ENCODE measurements at regions not wholly inside any gene's neighbourhood (a gene's known extent, or its start where the extent isn't known, plus 50 kb on each side); places are given as distances from the start of the nearest gene placed in this dataset.

- H3K27ac ChIP-seq (ENCODE audit: low read length) = no peak overlapping the region
- H3K36me3 ChIP-seq (ENCODE audit: control insufficient read depth, insufficient read depth, low read length) = no peaks in the 10 kb centered on the region
- no CpG with 5 or more reads among the region's 2 CpGs for WGBS (ENCODE audit: insufficient coverage, insufficient read length)
- no peaks in the 10 kb centered on the region for H3K27me3 ChIP-seq (ENCODE audit: control insufficient read depth, insufficient read depth, low read length)
- no peak for DNase-seq (ENCODE audit: low read depth, low spot score)
- H3K4me1 ChIP-seq (ENCODE audit: control insufficient read depth, insufficient read depth, low read length) = no peaks in the 10 kb centered on the region
- no peak overlapping the region for H3K4me3 ChIP-seq (ENCODE audit: low read length)
- H3K9me3 ChIP-seq (ENCODE audit: control insufficient read depth, insufficient read depth, low read length) = no peaks in the 10 kb centered on the region
Observed at GRCh38 chr1:157286096-157286495, 147.9 kb upstream of the ETV3 start.

GRCh38 chr1:157284451-157284850 is 146.3 kb upstream of the ETV3 start:
- Histone ChIP-seq H3K27me3 (ENCODE audit: control insufficient read depth, insufficient read depth, low read length) (no peaks in the 10 kb centered on the region), H3K4me1 (ENCODE audit: control insufficient read depth, insufficient read depth, low read length) (no peaks in the 10 kb centered on the region), H3K36me3 (ENCODE audit: control insufficient read depth, insufficient read depth, low read length) (no peaks in the 10 kb centered on the region), H3K9me3 (ENCODE audit: control insufficient read depth, insufficient read depth, low read length) (no peaks in the 10 kb centered on the region), H3K27ac (ENCODE audit: low read length) (no peak overlapping the region), H3K4me3 (ENCODE audit: low read length) (no peak overlapping the region)
- DNase-seq (ENCODE audit: low read depth, low spot score) = no peak
- no CpG with 5 or more reads among the region's 1 CpG for WGBS (ENCODE audit: insufficient coverage, insufficient read length)

GRCh38 chr1:157279802-157280140 is 141.6 kb upstream of the ETV3 start:
- WGBS (ENCODE audit: insufficient coverage, insufficient read length) = no CpG with 5 or more reads among the region's 3 CpGs
- no peak overlapping the region for H3K27ac ChIP-seq (ENCODE audit: low read length)
- no peak for DNase-seq (ENCODE audit: low read depth, low spot score)
- no peak overlapping the region for H3K4me3 ChIP-seq (ENCODE audit: low read length)
- no peaks in the 10 kb centered on the region; the same call in 1 of the 2 replicates for H3K27me3 ChIP-seq (ENCODE audit: control insufficient read depth, insufficient read depth, low read length)
- H3K9me3 ChIP-seq (ENCODE audit: control insufficient read depth, insufficient read depth, low read length) = no peaks in the 10 kb centered on the region
- peaks cover under 1% of the 10 kb centered on the region; the same call in 1 of the 2 replicates for H3K4me1 ChIP-seq (ENCODE audit: control insufficient read depth, insufficient read depth, low read length)
- no peaks in the 10 kb centered on the region for H3K36me3 ChIP-seq (ENCODE audit: control insufficient read depth, insufficient read depth, low read length)

- WGBS (ENCODE audit: insufficient coverage, insufficient read length) = no CpG with 5 or more reads among the region's 23 CpGs
- Histone ChIP-seq H3K27ac (ENCODE audit: low read length) (no peak overlapping the region), H3K4me1 (ENCODE audit: control insufficient read depth, insufficient read depth, low read length) (peaks cover 2% of the 10 kb centered on the region; the same call in 1 of the 2 replicates), H3K36me3 (ENCODE audit: control insufficient read depth, insufficient read depth, low read length) (no peaks in the 10 kb centered on the region), H3K27me3 (ENCODE audit: control insufficient read depth, insufficient read depth, low read length) (no peaks in the 10 kb centered on the region; the same call in 1 of the 2 replicates), H3K9me3 (ENCODE audit: control insufficient read depth, insufficient read depth, low read length) (no peaks in the 10 kb centered on the region), H3K4me3 (ENCODE audit: low read length) (no peak overlapping the region)
- DNase-seq (ENCODE audit: low read depth, low spot score) = no peak
Observed at GRCh38 chr1:157279138-157279801, 141.1 kb upstream of the ETV3 start.

- no CpG with 5 or more reads among the region's 28 CpGs for WGBS (ENCODE audit: insufficient coverage, insufficient read length)
- H3K9me3 ChIP-seq (ENCODE audit: control insufficient read depth, insufficient read depth, low read length) = no peaks in the 10 kb centered on the region
- H3K4me1 ChIP-seq (ENCODE audit: control insufficient read depth, insufficient read depth, low read length) = peaks cover 4% of the 10 kb centered on the region; the same call in 1 of the 2 replicates
- H3K27me3 ChIP-seq (ENCODE audit: control insufficient read depth, insufficient read depth, low read length) = no peaks in the 10 kb centered on the region; the same call in 1 of the 2 replicates
- no peaks in the 10 kb centered on the region for H3K36me3 ChIP-seq (ENCODE audit: control insufficient read depth, insufficient read depth, low read length)
- no peak overlapping the region for H3K27ac ChIP-seq (ENCODE audit: low read length)
- no peak overlapping the region for H3K4me3 ChIP-seq (ENCODE audit: low read length)
- no peak for DNase-seq (ENCODE audit: low read depth, low spot score)
Observed at GRCh38 chr1:157278383-157279137, 140.4 kb upstream of the ETV3 start.

- Histone ChIP-seq H3K27me3 (ENCODE audit: control insufficient read depth, insufficient read depth, low read length) (no peaks in the 10 kb centered on the region; the same call in 1 of the 2 replicates), H3K27ac (ENCODE audit: low read length) (no peak overlapping the region), H3K4me1 (ENCODE audit: control insufficient read depth, insufficient read depth, low read length) (peaks cover 4% of the 10 kb centered on the region; the same call in 1 of the 2 replicates), H3K36me3 (ENCODE audit: control insufficient read depth, insufficient read depth, low read length) (no peaks in the 10 kb centered on the region), H3K9me3 (ENCODE audit: control insufficient read depth, insufficient read depth, low read length) (no peaks in the 10 kb centered on the region), H3K4me3 (ENCODE audit: low read length) (no peak overlapping the region)
- 100% methylated on average over 1 of the region's 3 CpGs for WGBS (ENCODE audit: insufficient coverage, insufficient read length)
- DNase-seq (ENCODE audit: low read depth, low spot score) = no peak
Observed at GRCh38 chr1:157277913-157278312, 139.7 kb upstream of the ETV3 start.

GRCh38 chr1:157277281-157277680 is 139.1 kb upstream of the ETV3 start:
- H3K27ac ChIP-seq (ENCODE audit: low read length) = no peak overlapping the region

GRCh38 chr1:157274698-157275534 is 136.7 kb upstream of the ETV3 start:
- no peak for DNase-seq (ENCODE audit: low read depth, low spot score)
- no peaks in the 10 kb centered on the region for H3K9me3 ChIP-seq (ENCODE audit: control insufficient read depth, insufficient read depth, low read length)
- 93% methylated on average over 2 of the region's 8 CpGs for WGBS (ENCODE audit: insufficient coverage, insufficient read length)
- H3K4me3 ChIP-seq (ENCODE audit: low read length) = no peak overlapping the region
- H3K27me3 ChIP-seq (ENCODE audit: control insufficient read depth, insufficient read depth, low read length) = peaks cover 2% of the 10 kb centered on the region; the same call in 1 of the 2 replicates
- no peak overlapping the region for H3K27ac ChIP-seq (ENCODE audit: low read length)
- peaks cover 4% of the 10 kb centered on the region; the same call in 1 of the 2 replicates for H3K4me1 ChIP-seq (ENCODE audit: control insufficient read depth, insufficient read depth, low read length)
- no peaks in the 10 kb centered on the region for H3K36me3 ChIP-seq (ENCODE audit: control insufficient read depth, insufficient read depth, low read length)

More at GRCh38 chr1:157277281-157277680, 139.1 kb upstream of the ETV3 start:
- DNase-seq (ENCODE audit: low read depth, low spot score) = no peak
- Histone ChIP-seq H3K4me3 (ENCODE audit: low read length) (no peak overlapping the region), H3K9me3 (ENCODE audit: control insufficient read depth, insufficient read depth, low read length) (no peaks in the 10 kb centered on the region), H3K36me3 (ENCODE audit: control insufficient read depth, insufficient read depth, low read length) (no peaks in the 10 kb centered on the region), H3K27me3 (ENCODE audit: control insufficient read depth, insufficient read depth, low read length) (peaks cover under 1% of the 10 kb centered on the region; the same call in 1 of the 2 replicates), H3K4me1 (ENCODE audit: control insufficient read depth, insufficient read depth, low read length) (peaks cover 4% of the 10 kb centered on the region; the same call in 1 of the 2 replicates)
- no CpG with 5 or more reads among the region's 10 CpGs for WGBS (ENCODE audit: insufficient coverage, insufficient read length)

GRCh38 chr1:157272729-157273524 is 134.7 kb upstream of the ETV3 start:
- no peak for DNase-seq (ENCODE audit: low read depth, low spot score)
- no CpG with 5 or more reads among the region's 6 CpGs for WGBS (ENCODE audit: insufficient coverage, insufficient read length)
- no peaks in the 10 kb centered on the region for H3K36me3 ChIP-seq (ENCODE audit: control insufficient read depth, insufficient read depth, low read length)
- H3K27me3 ChIP-seq (ENCODE audit: control insufficient read depth, insufficient read depth, low read length) = peaks cover 2% of the 10 kb centered on the region; the same call in 1 of the 2 replicates
- no peak overlapping the region for H3K27ac ChIP-seq (ENCODE audit: low read length)
- H3K4me3 ChIP-seq (ENCODE audit: low read length) = no peak overlapping the region
- peaks cover 4% of the 10 kb centered on the region; the same call in 1 of the 2 replicates for H3K4me1 ChIP-seq (ENCODE audit: control insufficient read depth, insufficient read depth, low read length)
- no peaks in the 10 kb centered on the region for H3K9me3 ChIP-seq (ENCODE audit: control insufficient read depth, insufficient read depth, low read length)

Measured in iPS DF 6.9 (cell line).